WTC11 (cell line): ENCODE measurements at regions not wholly inside any gene's neighbourhood (a gene's known extent, or its start where the extent isn't known, plus 50 kb on each side); places are given as distances from the start of the nearest gene placed in this dataset.

Experiments
- ATAC-seq: fragments of 200-7000 bp; cut with Tn5 transposase; 2 replicates; pipeline ENCODE4 v1.10.0; 2021; ENCODE audit warnings: mild to moderate bottlenecking, moderate library complexity
- CTCF ChIA-PET: fragments of 300-600 bp; sonication (Branson Sonifier 250); formaldehyde crosslinking; loops from one replicate; lab custom pipeline; 2021; ENCODE audit warnings: antibody characterized with exemption; lab: Charles Lee
- POLR2A ChIA-PET: fragments of 350-600 bp; sonication (Branson Sonifier 250); formaldehyde crosslinking; loops from one replicate; lab custom pipeline; 2021; ENCODE audit warnings: antibody characterized with exemption; lab: Charles Lee
- DNase-seq: peaks from one replicate; pipeline ENCODE4 v3.0.0; 2021; ENCODE audit warnings: low spot score
- H3K27ac Mint-ChIP-seq: 2 replicates; pipeline ENCODE4 v1.8.0; 2021; ENCODE audit warnings: mixed read lengths
- H3K27me3 Mint-ChIP-seq: 2 replicates; pipeline ENCODE4 v1.8.0; 2021; ENCODE audit warnings: low read depth, mild to moderate bottlenecking, moderate library complexity, mixed read lengths
- H3K36me3 Mint-ChIP-seq: 2 replicates; pipeline ENCODE4 v1.8.0; 2021; ENCODE audit warnings: mixed read lengths
- H3K4me1 Mint-ChIP-seq: 2 replicates; pipeline ENCODE4 v1.8.0; 2022; ENCODE audit warnings: mixed read lengths
- H3K4me3 Mint-ChIP-seq: 2 replicates; pipeline ENCODE4 v1.8.0; 2021; ENCODE audit warnings: mild to moderate bottlenecking, moderate library complexity, mixed read lengths
- H3K9me3 Mint-ChIP-seq: 2 replicates; pipeline ENCODE4 v1.8.0; 2021; ENCODE audit warnings: mixed read lengths
- CREM ChIP-seq: sonication (generic); formaldehyde crosslinking; IDR thresholded peaks from 2 replicates; pipeline ENCODE4 v1.8.1; 2022; ENCODE audit warnings: mild to moderate bottlenecking, missing genetic modification reagents, moderate library complexity
- ELF4 ChIP-seq: sonication (generic); formaldehyde crosslinking; IDR thresholded peaks from 2 replicates; pipeline ENCODE4 v1.8.1; 2022; ENCODE audit warnings: low read depth, mild to moderate bottlenecking, moderate library complexity, missing genetic modification reagents
- FOXK1 ChIP-seq: sonication (generic); formaldehyde crosslinking; IDR thresholded peaks from 2 replicates; pipeline ENCODE4 v1.8.0; 2022; ENCODE audit warnings: mild to moderate bottlenecking, moderate library complexity, missing genetic modification reagents
- GABPB1 ChIP-seq: sonication (generic); formaldehyde crosslinking; IDR thresholded peaks from 2 replicates; pipeline ENCODE4 v1.8.1; 2023; ENCODE audit warnings: mild to moderate bottlenecking, missing genetic modification reagents
- IRF2 ChIP-seq: sonication (generic); formaldehyde crosslinking; IDR thresholded peaks from 2 replicates; pipeline ENCODE4 v1.8.0; 2022; ENCODE audit warnings: low read depth, missing genetic modification reagents, borderline replicate concordance
- RELA ChIP-seq: sonication (generic); formaldehyde crosslinking; IDR thresholded peaks from 2 replicates; pipeline ENCODE4 v1.8.1; 2022; ENCODE audit warnings: missing genetic modification reagents, mild to moderate bottlenecking, borderline replicate concordance
- SMAD4 ChIP-seq: sonication (generic); formaldehyde crosslinking; IDR thresholded peaks from 2 replicates; pipeline ENCODE4 v1.8.0; 2022; ENCODE audit warnings: mild to moderate bottlenecking, missing genetic modification reagents
- TEAD4 ChIP-seq: sonication (generic); formaldehyde crosslinking; IDR thresholded peaks from 2 replicates; pipeline ENCODE4 v1.8.0; 2022; ENCODE audit warnings: mild to moderate bottlenecking, missing genetic modification reagents
- TF ChIP-seq, protein P1 (sequence below): sonication (generic); formaldehyde crosslinking; IDR thresholded peaks from 2 replicates; pipeline ENCODE4 v1.8.0; 2022; ENCODE audit warnings: missing genetic modification reagents
- TF ChIP-seq, protein P2 (sequence below): sonication (generic); formaldehyde crosslinking; IDR thresholded peaks from 2 replicates; pipeline ENCODE4 v1.8.0; 2022; ENCODE audit warnings: mild to moderate bottlenecking, missing genetic modification reagents
- TF ChIP-seq, protein P3 (sequence below): sonication (generic); formaldehyde crosslinking; IDR thresholded peaks from 2 replicates; pipeline ENCODE4 v1.8.1; 2023; ENCODE audit warnings: mild to moderate bottlenecking, missing genetic modification reagents, moderate library complexity
- TF ChIP-seq, protein P4 (sequence below): sonication (generic); formaldehyde crosslinking; IDR thresholded peaks from 2 replicates; pipeline ENCODE4 v1.8.1; 2022; ENCODE audit warnings: low read depth, mild to moderate bottlenecking, moderate library complexity, missing genetic modification reagents, borderline replicate concordance
- TF ChIP-seq, protein P5 (sequence below): sonication (generic); formaldehyde crosslinking; IDR thresholded peaks from 2 replicates; pipeline ENCODE4 v1.8.1; 2023; ENCODE audit warnings: mild to moderate bottlenecking, missing genetic modification reagents, moderate library complexity
- TF ChIP-seq, protein P6 (sequence below): sonication (generic); formaldehyde crosslinking; conservative IDR thresholded peaks from 2 replicates; pipeline ENCODE4 v1.8.1; 2022; ENCODE audit warnings: mild to moderate bottlenecking, missing genetic modification reagents
- TF ChIP-seq, protein P7 (sequence below): sonication (generic); formaldehyde crosslinking; IDR thresholded peaks from 2 replicates; pipeline ENCODE4 v1.8.0; 2022; ENCODE audit warnings: mild to moderate bottlenecking, missing genetic modification reagents

DNA sequence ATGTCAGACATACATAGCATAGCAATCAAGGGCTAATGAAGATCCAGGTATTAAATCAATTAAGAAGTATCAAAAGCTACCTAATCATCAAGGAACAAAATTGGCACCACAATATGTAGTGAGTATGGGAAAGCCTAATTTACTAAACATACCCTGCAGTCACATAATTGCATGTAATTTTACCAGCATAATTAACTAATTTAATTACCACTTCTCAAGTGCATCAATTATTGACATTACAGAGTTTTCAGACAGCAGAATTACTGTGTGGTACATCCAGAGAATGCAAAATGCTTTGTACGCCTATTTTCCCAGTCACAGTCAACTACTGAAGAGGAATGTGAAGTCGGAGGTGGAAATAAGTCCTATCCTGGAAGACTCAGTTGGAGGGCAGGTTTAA is 279.0 kb upstream of the ID4 start:
- ChIA-PET CTCF (no interaction called here), POLR2A (no interaction called here)
- Mint-ChIP-seq H3K9me3 (peaks cover 7% of the 10 kb centered on the region), H3K27ac (no peak overlapping the region), H3K36me3 (no peaks in the 10 kb centered on the region), H3K27me3 (no peaks in the 10 kb centered on the region), H3K4me1 (no peaks in the 10 kb centered on the region), H3K4me3 (no peak overlapping the region)
- no peak for ATAC-seq
- TF ChIP-seq, protein P1, sequence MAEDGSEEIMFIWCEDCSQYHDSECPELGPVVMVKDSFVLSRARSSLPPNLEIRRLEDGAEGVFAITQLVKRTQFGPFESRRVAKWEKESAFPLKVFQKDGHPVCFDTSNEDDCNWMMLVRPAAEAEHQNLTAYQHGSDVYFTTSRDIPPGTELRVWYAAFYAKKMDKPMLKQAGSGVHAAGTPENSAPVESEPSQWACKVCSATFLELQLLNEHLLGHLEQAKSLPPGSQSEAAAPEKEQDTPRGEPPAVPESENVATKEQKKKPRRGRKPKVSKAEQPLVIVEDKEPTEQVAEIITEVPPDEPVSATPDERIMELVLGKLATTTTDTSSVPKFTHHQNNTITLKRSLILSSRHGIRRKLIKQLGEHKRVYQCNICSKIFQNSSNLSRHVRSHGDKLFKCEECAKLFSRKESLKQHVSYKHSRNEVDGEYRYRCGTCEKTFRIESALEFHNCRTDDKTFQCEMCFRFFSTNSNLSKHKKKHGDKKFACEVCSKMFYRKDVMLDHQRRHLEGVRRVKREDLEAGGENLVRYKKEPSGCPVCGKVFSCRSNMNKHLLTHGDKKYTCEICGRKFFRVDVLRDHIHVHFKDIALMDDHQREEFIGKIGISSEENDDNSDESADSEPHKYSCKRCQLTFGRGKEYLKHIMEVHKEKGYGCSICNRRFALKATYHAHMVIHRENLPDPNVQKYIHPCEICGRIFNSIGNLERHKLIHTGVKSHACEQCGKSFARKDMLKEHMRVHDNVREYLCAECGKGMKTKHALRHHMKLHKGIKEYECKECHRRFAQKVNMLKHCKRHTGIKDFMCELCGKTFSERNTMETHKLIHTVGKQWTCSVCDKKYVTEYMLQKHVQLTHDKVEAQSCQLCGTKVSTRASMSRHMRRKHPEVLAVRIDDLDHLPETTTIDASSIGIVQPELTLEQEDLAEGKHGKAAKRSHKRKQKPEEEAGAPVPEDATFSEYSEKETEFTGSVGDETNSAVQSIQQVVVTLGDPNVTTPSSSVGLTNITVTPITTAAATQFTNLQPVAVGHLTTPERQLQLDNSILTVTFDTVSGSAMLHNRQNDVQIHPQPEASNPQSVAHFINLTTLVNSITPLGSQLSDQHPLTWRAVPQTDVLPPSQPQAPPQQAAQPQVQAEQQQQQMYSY (CRISPR knock-in tag): no peak
- no peak for TF ChIP-seq CREM (CRISPR knock-in tag)
- TF ChIP-seq, protein P2, sequence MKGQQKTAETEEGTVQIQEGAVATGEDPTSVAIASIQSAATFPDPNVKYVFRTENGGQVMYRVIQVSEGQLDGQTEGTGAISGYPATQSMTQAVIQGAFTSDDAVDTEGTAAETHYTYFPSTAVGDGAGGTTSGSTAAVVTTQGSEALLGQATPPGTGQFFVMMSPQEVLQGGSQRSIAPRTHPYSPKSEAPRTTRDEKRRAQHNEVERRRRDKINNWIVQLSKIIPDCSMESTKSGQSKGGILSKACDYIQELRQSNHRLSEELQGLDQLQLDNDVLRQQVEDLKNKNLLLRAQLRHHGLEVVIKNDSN (CRISPR knock-in tag): no peak
- TF ChIP-seq, protein P3, sequence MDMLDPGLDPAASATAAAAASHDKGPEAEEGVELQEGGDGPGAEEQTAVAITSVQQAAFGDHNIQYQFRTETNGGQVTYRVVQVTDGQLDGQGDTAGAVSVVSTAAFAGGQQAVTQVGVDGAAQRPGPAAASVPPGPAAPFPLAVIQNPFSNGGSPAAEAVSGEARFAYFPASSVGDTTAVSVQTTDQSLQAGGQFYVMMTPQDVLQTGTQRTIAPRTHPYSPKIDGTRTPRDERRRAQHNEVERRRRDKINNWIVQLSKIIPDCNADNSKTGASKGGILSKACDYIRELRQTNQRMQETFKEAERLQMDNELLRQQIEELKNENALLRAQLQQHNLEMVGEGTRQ (CRISPR knock-in tag): no peak
- TF ChIP-seq ELF4 (CRISPR knock-in tag): no peak
- no peak for DNase-seq

DNA sequence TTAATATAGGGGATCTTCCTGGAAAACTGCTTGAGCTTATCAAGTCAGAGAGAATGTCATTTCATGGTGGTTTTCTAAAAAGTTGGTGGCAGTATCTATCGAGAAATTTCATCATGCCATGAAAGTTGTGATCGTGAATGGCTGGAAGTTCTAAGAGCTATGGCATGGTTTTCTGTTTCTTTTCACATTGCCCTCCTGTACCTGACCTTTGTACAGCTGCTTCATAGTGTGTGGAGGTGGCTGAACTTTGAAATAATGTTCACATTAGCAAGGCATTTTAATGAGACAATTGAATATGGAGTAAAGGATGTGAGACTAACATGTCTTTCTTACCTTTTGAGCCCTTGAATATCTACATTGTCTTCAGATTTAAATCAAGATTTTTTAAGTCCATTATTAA is 278.2 kb upstream of the ID4 start:
- Mint-ChIP-seq H3K9me3 (peaks cover 6% of the 10 kb centered on the region), H3K4me1 (no peaks in the 10 kb centered on the region), H3K27ac (no peak overlapping the region), H3K27me3 (no peaks in the 10 kb centered on the region), H3K36me3 (no peaks in the 10 kb centered on the region), H3K4me3 (no peak overlapping the region)
- ChIA-PET CTCF (no interaction called here), POLR2A (no interaction called here)
- no peak for ATAC-seq
- TF ChIP-seq SMAD4 (CRISPR knock-in tag) (no peak), IRF2 (CRISPR knock-in tag) (no peak), TEAD4 (CRISPR knock-in tag) (no peak), FOXK1 (CRISPR knock-in tag) (no peak), RELA (CRISPR knock-in tag) (no peak)
- TF ChIP-seq, protein P4, sequence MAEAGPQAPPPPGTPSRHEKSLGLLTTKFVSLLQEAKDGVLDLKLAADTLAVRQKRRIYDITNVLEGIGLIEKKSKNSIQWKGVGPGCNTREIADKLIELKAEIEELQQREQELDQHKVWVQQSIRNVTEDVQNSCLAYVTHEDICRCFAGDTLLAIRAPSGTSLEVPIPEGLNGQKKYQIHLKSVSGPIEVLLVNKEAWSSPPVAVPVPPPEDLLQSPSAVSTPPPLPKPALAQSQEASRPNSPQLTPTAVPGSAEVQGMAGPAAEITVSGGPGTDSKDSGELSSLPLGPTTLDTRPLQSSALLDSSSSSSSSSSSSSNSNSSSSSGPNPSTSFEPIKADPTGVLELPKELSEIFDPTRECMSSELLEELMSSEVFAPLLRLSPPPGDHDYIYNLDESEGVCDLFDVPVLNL (CRISPR knock-in tag): no peak
- TF ChIP-seq, protein P5, sequence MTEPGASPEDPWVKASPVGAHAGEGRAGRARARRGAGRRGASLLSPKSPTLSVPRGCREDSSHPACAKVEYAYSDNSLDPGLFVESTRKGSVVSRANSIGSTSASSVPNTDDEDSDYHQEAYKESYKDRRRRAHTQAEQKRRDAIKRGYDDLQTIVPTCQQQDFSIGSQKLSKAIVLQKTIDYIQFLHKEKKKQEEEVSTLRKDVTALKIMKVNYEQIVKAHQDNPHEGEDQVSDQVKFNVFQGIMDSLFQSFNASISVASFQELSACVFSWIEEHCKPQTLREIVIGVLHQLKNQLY: no peak
- TF ChIP-seq, protein P6, sequence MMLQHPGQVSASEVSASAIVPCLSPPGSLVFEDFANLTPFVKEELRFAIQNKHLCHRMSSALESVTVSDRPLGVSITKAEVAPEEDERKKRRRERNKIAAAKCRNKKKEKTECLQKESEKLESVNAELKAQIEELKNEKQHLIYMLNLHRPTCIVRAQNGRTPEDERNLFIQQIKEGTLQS (CRISPR knock-in tag): no peak
- TF ChIP-seq, protein P3 (CRISPR knock-in tag): no peak
- no peak for DNase-seq

DNA sequence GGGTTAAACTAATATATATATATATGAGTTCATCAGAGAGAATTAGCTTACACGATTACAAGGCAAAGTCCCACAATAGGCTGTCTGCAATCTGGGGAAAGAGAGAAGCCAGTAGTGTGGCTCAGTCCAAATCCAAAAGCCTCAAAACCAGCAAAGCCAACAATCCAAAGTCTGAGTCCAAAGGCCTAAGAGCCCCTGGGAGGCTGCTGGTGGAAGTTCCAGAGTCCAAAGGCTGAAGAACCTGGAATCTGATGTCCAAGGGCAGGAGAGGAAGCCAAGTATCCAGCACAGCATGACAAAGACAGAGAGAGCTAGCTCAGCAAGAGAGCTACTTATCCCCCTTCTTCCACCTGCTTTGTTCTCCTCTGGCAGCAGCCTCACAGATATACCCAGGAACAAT is 274.7 kb upstream of the ID4 start:
- H3K27ac Mint-ChIP-seq: no peak overlapping the region
- POLR2A ChIA-PET: no interaction called here
- H3K9me3 Mint-ChIP-seq: peaks cover 6% of the 10 kb centered on the region
- TF ChIP-seq, protein P7, sequence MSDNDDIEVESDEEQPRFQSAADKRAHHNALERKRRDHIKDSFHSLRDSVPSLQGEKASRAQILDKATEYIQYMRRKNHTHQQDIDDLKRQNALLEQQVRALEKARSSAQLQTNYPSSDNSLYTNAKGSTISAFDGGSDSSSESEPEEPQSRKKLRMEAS (CRISPR knock-in tag): no peak
- no peak for TF ChIP-seq GABPB1
- TF ChIP-seq, all 79 proteins: peak for 0
- Mint-ChIP-seq H3K27me3 (no peaks in the 10 kb centered on the region), H3K4me1 (0 out of 2 replicates have a peak, but pooled peaks cover 3% of the 10 kb centered on the region), H3K36me3 (no peaks in the 10 kb centered on the region), H3K4me3 (no peak overlapping the region)
- no peak for DNase-seq
- CTCF ChIA-PET: no interaction called here
- ATAC-seq: peak; percentile 43
